A172 (cell line): ENCODE measurements at regions not wholly inside any gene's neighbourhood (a gene's known extent, or its start where the extent isn't known, plus 50 kb on each side); places are given as distances from the start of the nearest gene placed in this dataset.
"Not testable (repeated sequence)": the region's sequence is repeated elsewhere in the genome, so short reads cannot be mapped to it uniquely, and the experiment has no call there.

ENCODE experiments used
- DNase-seq: peaks from one replicate; pipeline ENCODE4 v3.0.0-alpha.2; 2015; ENCODE audit warnings: low spot score

GRCh38 chr7:145919712-145920111, 196.9 kb upstream of the CNTNAP2 start:
- no peak for DNase-seq

- DNase-seq, result no peak
Observed at GRCh38 chr7:145916776-145917175, 199.8 kb upstream of the CNTNAP2 start.

GRCh38 chr7:145915679-145916078, 200.9 kb upstream of the CNTNAP2 start:
- no peak for DNase-seq

- DNase-seq, result peak; percentile 50
Observed at GRCh38 chr7:145909991-145910513, 206.5 kb upstream of the CNTNAP2 start.

- DNase-seq, result no peak
Observed at GRCh38 chr7:145903658-145904057, 212.9 kb upstream of the CNTNAP2 start.

- no peak for DNase-seq
Observed at GRCh38 chr7:145902123-145902522, 214.5 kb upstream of the CNTNAP2 start.

- no peak for DNase-seq
Observed at GRCh38 chr7:145899938-145900337, 216.7 kb upstream of the CNTNAP2 start.

- DNase-seq, result no peak
Observed at GRCh38 chr7:145893925-145894535, 222.6 kb upstream of the CNTNAP2 start.

- no peak for DNase-seq
Observed at GRCh38 chr7:145884716-145885514, 231.7 kb upstream of the CNTNAP2 start.

- DNase-seq, result no peak
Observed at GRCh38 chr7:145876376-145876775, 240.2 kb upstream of the CNTNAP2 start.

- no peak for DNase-seq
Observed at GRCh38 chr7:145875267-145875666, 241.3 kb upstream of the CNTNAP2 start.

GRCh38 chr7:145868935-145869334, 247.7 kb upstream of the CNTNAP2 start:
- no peak for DNase-seq

GRCh38 chr7:145862212-145862611, 254.4 kb upstream of the CNTNAP2 start:
- no peak for DNase-seq

GRCh38 chr7:145860809-145861208, 255.8 kb upstream of the CNTNAP2 start:
- DNase-seq, result no peak

GRCh38 chr7:145850636-145851035, 266.0 kb upstream of the CNTNAP2 start:
- DNase-seq, result no peak

GRCh38 chr7:145848691-145849090, 267.9 kb upstream of the CNTNAP2 start:
- peak; percentile 19 for DNase-seq

GRCh38 chr7:145845345-145845744, 271.3 kb upstream of the CNTNAP2 start:
- DNase-seq, result no peak

GRCh38 chr7:145839814-145840213, 276.8 kb upstream of the CNTNAP2 start:
- DNase-seq, result no peak

GRCh38 chr7:145831616-145832206, 284.9 kb upstream of the CNTNAP2 start:
- DNase-seq, result no peak

- DNase-seq, result no peak
Observed at GRCh38 chr7:145817687-145818086, 298.9 kb upstream of the CNTNAP2 start.

GRCh38 chr7:145812218-145812617, 304.4 kb upstream of the CNTNAP2 start:
- no peak for DNase-seq

GRCh38 chr7:145805496-145805895, 311.1 kb upstream of the CNTNAP2 start:
- DNase-seq, result not testable (repeated sequence)

GRCh38 chr7:145797507-145797906, 319.1 kb upstream of the CNTNAP2 start:
- no peak for DNase-seq
